Keratinocyte (primary cell): ENCODE measurements at regions not wholly inside any gene's neighbourhood (a gene's known extent, or its start where the extent isn't known, plus 50 kb on each side); places are given as distances from the start of the nearest gene placed in this dataset.

Source experiments
- CTCF ChIP-seq, 3 experiments: IDR thresholded peaks in 1 of 3; conservative IDR thresholded peaks in 1 of 3; optimal IDR thresholded peaks in 1 of 3; 2 replicates in 2 of 3; 3 replicates in 1 of 3; pipeline versions ENCODE3 to v1.5.1; 2011; ENCODE audit warnings: low read length in 3 of 3, mild to moderate bottlenecking in 3 of 3, moderate library complexity in 2 of 3, control low read depth in 1 of 3, inconsistent platforms in 1 of 3; ENCODE audit not compliant: insufficient read depth in 2 of 3; ENCODE audit errors: extremely low read depth in 1 of 3
- EZH2 ChIP-seq: IDR thresholded peaks from one replicate; pipeline ENCODE4 v1.6.1; 2012; ENCODE audit warnings: inconsistent platforms, mild to moderate bottlenecking, low read length, moderate library complexity

GRCh38 chr10:18743926-18744325 is 84.7 kb downstream of the ARL5B start:
- TF ChIP-seq EZH2 (no peak), CTCF (optimal IDR thresholded peaks at IDR 0.05 in 1 of 3, IDR thresholded peaks at IDR 0.05 in 1 of 3, conservative IDR thresholded peaks at IDR 0.05 in 1 of 3; ENCODE audit: extremely low read depth in 1 of 3, insufficient read depth in 2 of 3, low read length in 3 of 3) (no peak)
